ENCODE measurements at regions not wholly inside any gene's neighbourhood (a gene's known extent, or its start where the extent isn't known, plus 50 kb on each side); places are given as distances from the start of the nearest gene placed in this dataset.

DNA sequence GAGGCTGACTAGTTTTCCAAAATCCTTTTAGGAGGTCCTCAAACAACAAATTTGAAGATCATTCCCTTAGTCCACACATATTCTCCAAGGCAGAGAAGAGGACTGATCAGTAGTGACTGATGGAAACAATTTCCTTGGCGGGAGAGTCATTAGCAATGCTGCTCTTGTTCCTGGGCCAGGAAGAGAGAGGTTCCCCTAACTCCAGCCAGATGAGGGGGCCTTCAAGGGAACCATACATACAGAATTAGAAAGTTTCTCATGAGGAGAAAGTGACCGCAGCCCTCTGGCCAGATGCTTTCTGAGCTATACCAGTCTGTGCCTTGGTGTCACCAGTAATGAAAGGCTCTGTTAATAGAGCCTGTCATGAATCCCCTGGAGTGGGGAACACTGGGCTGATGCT is 539.4 kb downstream of the BNC2 start:
- TF ChIP-seq, protein P1, sequence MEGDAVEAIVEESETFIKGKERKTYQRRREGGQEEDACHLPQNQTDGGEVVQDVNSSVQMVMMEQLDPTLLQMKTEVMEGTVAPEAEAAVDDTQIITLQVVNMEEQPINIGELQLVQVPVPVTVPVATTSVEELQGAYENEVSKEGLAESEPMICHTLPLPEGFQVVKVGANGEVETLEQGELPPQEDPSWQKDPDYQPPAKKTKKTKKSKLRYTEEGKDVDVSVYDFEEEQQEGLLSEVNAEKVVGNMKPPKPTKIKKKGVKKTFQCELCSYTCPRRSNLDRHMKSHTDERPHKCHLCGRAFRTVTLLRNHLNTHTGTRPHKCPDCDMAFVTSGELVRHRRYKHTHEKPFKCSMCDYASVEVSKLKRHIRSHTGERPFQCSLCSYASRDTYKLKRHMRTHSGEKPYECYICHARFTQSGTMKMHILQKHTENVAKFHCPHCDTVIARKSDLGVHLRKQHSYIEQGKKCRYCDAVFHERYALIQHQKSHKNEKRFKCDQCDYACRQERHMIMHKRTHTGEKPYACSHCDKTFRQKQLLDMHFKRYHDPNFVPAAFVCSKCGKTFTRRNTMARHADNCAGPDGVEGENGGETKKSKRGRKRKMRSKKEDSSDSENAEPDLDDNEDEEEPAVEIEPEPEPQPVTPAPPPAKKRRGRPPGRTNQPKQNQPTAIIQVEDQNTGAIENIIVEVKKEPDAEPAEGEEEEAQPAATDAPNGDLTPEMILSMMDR (conservative IDR thresholded peaks at IDR 0.05 in 1 of 2, IDR thresholded peaks at IDR 0.05 in 1 of 2; ENCODE audit: low read depth in 1 of 2, low read length in 2 of 2): no peak
- TF ChIP-seq EZH2 (IDR thresholded peaks at IDR 0.05; ENCODE audit: low read length, missing control alignments): no peak

Measured in fibroblast of lung (primary cell).